ENCODE measurements at regions not wholly inside any gene's neighbourhood (a gene's known extent, or its start where the extent isn't known, plus 50 kb on each side); places are given as distances from the start of the nearest gene placed in this dataset.

DNA sequence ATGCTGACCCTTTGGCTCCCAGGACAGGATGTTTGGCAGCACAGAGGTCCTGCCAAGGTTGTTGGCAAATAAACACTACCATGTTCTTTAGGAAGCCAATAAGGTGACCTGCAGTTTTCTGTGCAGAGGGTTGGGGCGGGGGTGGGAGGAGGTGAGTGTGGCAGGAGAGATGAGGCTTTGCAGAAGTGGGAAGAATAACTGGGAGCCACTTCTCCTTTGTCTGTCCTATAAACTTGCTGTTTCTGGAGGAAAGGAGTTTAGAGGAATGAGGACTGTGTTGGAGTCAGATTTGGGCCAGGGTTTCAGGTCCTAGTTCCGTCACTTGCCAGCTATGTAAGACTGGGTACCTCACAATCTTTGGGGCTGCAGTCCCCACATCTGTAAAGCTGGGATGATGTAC, 187.6 kb upstream of the SPRED2 start:
- ChIA-PET CTCF (interaction anchor here (0.8 to 1.4 kb wide), 2 partner anchors 8 to 91 kb away, joined by 3 to 6 read pairs; no protein-coding TSS in a partner anchor), POLR2A (no interaction called here)
- Mint-ChIP-seq H3K36me3 (no peaks in the 10 kb centered on the region), H3K27ac (no peak overlapping the region), H3K4me1 (no peaks in the 10 kb centered on the region), H3K4me3 (no peak overlapping the region), H3K27me3 (ENCODE audit: low read depth) (no peaks in the 10 kb centered on the region), H3K9me3 (no peaks in the 10 kb centered on the region)
- ATAC-seq: no peak
- no peak for DNase-seq (ENCODE audit: low spot score)
- TF ChIP-seq, protein P1, sequence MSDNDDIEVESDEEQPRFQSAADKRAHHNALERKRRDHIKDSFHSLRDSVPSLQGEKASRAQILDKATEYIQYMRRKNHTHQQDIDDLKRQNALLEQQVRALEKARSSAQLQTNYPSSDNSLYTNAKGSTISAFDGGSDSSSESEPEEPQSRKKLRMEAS (CRISPR knock-in tag; IDR thresholded peaks at IDR 0.05): no peak
- TF ChIP-seq NR1H2 (CRISPR knock-in tag; IDR thresholded peaks at IDR 0.05): no peak
- no peak for TF ChIP-seq ZNF263 (CRISPR knock-in tag; IDR thresholded peaks at IDR 0.05; ENCODE audit: low read depth)
- no peak for TF ChIP-seq FOXJ3 (CRISPR knock-in tag; IDR thresholded peaks at IDR 0.05; ENCODE audit: borderline replicate concordance)
- TF ChIP-seq, protein P2, sequence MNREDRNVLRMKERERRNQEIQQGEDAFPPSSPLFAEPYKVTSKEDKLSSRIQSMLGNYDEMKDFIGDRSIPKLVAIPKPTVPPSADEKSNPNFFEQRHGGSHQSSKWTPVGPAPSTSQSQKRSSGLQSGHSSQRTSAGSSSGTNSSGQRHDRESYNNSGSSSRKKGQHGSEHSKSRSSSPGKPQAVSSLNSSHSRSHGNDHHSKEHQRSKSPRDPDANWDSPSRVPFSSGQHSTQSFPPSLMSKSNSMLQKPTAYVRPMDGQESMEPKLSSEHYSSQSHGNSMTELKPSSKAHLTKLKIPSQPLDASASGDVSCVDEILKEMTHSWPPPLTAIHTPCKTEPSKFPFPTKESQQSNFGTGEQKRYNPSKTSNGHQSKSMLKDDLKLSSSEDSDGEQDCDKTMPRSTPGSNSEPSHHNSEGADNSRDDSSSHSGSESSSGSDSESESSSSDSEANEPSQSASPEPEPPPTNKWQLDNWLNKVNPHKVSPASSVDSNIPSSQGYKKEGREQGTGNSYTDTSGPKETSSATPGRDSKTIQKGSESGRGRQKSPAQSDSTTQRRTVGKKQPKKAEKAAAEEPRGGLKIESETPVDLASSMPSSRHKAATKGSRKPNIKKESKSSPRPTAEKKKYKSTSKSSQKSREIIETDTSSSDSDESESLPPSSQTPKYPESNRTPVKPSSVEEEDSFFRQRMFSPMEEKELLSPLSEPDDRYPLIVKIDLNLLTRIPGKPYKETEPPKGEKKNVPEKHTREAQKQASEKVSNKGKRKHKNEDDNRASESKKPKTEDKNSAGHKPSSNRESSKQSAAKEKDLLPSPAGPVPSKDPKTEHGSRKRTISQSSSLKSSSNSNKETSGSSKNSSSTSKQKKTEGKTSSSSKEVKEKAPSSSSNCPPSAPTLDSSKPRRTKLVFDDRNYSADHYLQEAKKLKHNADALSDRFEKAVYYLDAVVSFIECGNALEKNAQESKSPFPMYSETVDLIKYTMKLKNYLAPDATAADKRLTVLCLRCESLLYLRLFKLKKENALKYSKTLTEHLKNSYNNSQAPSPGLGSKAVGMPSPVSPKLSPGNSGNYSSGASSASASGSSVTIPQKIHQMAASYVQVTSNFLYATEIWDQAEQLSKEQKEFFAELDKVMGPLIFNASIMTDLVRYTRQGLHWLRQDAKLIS (CRISPR knock-in tag; IDR thresholded peaks at IDR 0.05; ENCODE audit: borderline replicate concordance): no peak
- no peak for TF ChIP-seq ZBTB21 (CRISPR knock-in tag; IDR thresholded peaks at IDR 0.05; ENCODE audit: borderline replicate concordance)

DNA sequence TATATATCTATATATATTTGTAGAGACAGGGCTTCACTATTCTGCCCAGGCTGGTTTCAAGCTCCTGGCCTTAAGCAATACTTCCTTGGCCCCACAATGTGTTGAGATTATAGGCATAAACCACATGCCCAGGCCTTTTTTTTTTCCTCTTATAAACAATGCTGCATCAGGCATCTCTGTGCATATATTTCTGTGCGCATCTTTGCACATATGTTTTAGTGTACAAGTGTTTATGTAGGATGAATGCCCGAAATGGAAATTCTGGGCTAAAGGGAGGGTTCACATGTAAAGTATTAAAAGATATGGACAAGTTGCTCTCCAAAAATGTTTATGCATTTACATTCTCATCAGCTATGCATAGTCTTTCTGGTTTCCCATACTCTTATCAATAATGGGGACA, 183.2 kb upstream of the SPRED2 start:
- no peak for DNase-seq (ENCODE audit: low spot score)
- H3K4me3 Mint-ChIP-seq: no peak overlapping the region
- H3K9me3 Mint-ChIP-seq: peaks cover 12% of the 10 kb centered on the region
- POLR2A ChIA-PET: no interaction called here
- peaks cover 15% of the 10 kb centered on the region for H3K4me1 Mint-ChIP-seq
- TF ChIP-seq GABPB1 (CRISPR knock-in tag; IDR thresholded peaks at IDR 0.05): no peak
- TF ChIP-seq, protein P3, sequence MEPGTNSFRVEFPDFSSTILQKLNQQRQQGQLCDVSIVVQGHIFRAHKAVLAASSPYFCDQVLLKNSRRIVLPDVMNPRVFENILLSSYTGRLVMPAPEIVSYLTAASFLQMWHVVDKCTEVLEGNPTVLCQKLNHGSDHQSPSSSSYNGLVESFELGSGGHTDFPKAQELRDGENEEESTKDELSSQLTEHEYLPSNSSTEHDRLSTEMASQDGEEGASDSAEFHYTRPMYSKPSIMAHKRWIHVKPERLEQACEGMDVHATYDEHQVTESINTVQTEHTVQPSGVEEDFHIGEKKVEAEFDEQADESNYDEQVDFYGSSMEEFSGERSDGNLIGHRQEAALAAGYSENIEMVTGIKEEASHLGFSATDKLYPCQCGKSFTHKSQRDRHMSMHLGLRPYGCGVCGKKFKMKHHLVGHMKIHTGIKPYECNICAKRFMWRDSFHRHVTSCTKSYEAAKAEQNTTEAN (CRISPR knock-in tag; IDR thresholded peaks at IDR 0.05): no peak
- TF ChIP-seq TP53 (CRISPR knock-in tag; IDR thresholded peaks at IDR 0.05): no peak
- TF ChIP-seq PRRX2 (CRISPR knock-in tag; IDR thresholded peaks at IDR 0.05): no peak
- no peak for TF ChIP-seq ELF4 (CRISPR knock-in tag; IDR thresholded peaks at IDR 0.05; ENCODE audit: low read depth)
- TF ChIP-seq ATF1 (CRISPR knock-in tag; IDR thresholded peaks at IDR 0.05): no peak
- TF ChIP-seq, protein P1 (CRISPR knock-in tag; IDR thresholded peaks at IDR 0.05): no peak
- no peak for TF ChIP-seq ESRRA (CRISPR knock-in tag; IDR thresholded peaks at IDR 0.05; ENCODE audit: borderline replicate concordance)
- TF ChIP-seq TCF7 (CRISPR knock-in tag; IDR thresholded peaks at IDR 0.05; ENCODE audit: low read depth): no peak
- TF ChIP-seq SMAD4 (CRISPR knock-in tag; IDR thresholded peaks at IDR 0.05): no peak
- no peak for TF ChIP-seq NR2C2 (CRISPR knock-in tag; IDR thresholded peaks at IDR 0.05)
- no peak overlapping the region for H3K27ac Mint-ChIP-seq
- no peaks in the 10 kb centered on the region for H3K36me3 Mint-ChIP-seq
- CTCF ChIA-PET: no interaction called here
- no peak for ATAC-seq
- no peaks in the 10 kb centered on the region for H3K27me3 Mint-ChIP-seq (ENCODE audit: low read depth)

DNA sequence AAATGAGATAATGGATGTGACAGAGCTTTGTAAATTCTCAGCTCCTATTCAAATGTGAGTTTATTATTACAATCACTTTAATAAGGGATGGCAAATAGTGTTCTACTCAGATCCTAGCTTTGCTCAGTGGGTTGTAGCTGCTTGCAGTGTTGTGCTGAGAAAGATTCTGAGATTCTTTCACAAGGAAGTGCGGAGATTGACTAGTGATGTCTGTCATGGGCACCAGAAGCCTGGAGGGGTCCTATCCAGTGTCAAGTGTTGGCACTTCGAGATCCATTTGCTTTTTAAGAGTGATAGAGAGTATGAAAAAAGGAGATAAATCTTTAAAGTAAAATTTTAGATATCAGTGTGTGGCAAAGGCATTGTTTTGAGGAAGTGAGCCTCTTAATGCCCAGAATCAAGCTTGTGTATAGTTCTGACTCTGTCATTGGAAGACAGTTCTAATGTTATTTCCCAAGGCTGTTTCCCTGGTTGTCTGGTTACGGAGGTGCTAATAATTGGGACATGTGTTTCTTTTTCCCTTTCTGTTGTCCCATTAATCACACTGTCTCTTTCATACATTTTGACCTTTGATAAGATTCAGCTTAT, 181.7 kb upstream of the SPRED2 start:
- no peak overlapping the region for H3K4me3 Mint-ChIP-seq
- H3K27ac Mint-ChIP-seq: no peak overlapping the region
- ChIA-PET POLR2A (no interaction called here), CTCF (no interaction called here)
- no peaks in the 10 kb centered on the region for H3K27me3 Mint-ChIP-seq (ENCODE audit: low read depth)
- TF ChIP-seq NFYB (CRISPR knock-in tag; conservative IDR thresholded peaks at IDR 0.05; ENCODE audit: low read depth) (no peak), NR2C2 (CRISPR knock-in tag; IDR thresholded peaks at IDR 0.05) (no peak), ATF1 (CRISPR knock-in tag; IDR thresholded peaks at IDR 0.05) (no peak), GTF2I (CRISPR knock-in tag; conservative IDR thresholded peaks at IDR 0.05) (no peak), SP1 (CRISPR knock-in tag; conservative IDR thresholded peaks at IDR 0.05) (no peak), KAT7 (CRISPR knock-in tag; IDR thresholded peaks at IDR 0.05; ENCODE audit: borderline replicate concordance) (no peak), NR1H2 (CRISPR knock-in tag; IDR thresholded peaks at IDR 0.05) (no peak), NFATC4 (CRISPR knock-in tag; IDR thresholded peaks at IDR 0.05) (no peak)
- TF ChIP-seq, protein P4, sequence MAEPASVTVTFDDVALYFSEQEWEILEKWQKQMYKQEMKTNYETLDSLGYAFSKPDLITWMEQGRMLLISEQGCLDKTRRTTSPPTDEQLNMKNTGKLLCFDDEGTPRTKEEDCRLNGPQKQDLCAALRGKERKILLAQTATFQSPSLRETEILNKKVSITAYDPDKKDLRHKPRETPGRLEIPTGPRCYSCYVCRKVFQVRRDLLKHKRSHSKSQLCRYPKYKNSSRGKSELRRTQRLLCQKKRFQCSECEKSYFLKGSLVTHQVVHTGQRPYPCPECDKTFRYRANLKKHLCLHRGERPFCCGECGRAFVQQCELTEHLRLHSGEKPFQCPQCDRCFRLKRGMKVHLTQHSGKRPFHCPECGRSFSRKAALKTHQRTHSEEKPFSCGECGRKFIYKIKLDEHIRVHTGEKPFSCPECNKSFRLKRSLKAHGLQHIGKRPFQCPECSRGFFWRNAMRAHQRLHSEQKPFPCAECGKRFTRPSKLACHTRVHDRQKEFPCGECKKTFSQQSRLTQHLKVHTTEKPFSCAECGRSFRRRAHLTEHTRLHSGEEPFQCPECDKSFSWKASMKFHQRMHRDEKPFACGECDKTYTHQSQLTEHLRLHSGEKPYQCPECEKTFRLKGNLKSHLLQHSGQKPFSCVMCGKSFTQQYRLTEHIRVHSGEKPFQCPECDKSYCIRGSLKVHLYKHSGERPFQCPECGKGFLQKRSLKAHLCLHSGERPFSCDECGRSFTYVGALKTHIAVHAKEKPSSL (CRISPR knock-in tag; conservative IDR thresholded peaks at IDR 0.05): no peak
- TF ChIP-seq, protein P5, sequence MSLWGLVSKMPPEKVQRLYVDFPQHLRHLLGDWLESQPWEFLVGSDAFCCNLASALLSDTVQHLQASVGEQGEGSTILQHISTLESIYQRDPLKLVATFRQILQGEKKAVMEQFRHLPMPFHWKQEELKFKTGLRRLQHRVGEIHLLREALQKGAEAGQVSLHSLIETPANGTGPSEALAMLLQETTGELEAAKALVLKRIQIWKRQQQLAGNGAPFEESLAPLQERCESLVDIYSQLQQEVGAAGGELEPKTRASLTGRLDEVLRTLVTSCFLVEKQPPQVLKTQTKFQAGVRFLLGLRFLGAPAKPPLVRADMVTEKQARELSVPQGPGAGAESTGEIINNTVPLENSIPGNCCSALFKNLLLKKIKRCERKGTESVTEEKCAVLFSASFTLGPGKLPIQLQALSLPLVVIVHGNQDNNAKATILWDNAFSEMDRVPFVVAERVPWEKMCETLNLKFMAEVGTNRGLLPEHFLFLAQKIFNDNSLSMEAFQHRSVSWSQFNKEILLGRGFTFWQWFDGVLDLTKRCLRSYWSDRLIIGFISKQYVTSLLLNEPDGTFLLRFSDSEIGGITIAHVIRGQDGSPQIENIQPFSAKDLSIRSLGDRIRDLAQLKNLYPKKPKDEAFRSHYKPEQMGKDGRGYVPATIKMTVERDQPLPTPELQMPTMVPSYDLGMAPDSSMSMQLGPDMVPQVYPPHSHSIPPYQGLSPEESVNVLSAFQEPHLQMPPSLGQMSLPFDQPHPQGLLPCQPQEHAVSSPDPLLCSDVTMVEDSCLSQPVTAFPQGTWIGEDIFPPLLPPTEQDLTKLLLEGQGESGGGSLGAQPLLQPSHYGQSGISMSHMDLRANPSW (CRISPR knock-in tag; conservative IDR thresholded peaks at IDR 0.05; ENCODE audit: low read depth): no peak
- H3K9me3 Mint-ChIP-seq: peaks cover 12% of the 10 kb centered on the region
- no peaks in the 10 kb centered on the region for H3K36me3 Mint-ChIP-seq
- DNase-seq (ENCODE audit: low spot score): no peak
- H3K4me1 Mint-ChIP-seq: peaks cover 15% of the 10 kb centered on the region
- ATAC-seq: no peak

Data from WTC11 (cell line).